IMR-90 (cell line): ENCODE measurements at regions not wholly inside any gene's neighbourhood (a gene's known extent, or its start where the extent isn't known, plus 50 kb on each side); places are given as distances from the start of the nearest gene placed in this dataset.
"Not testable (repeated sequence)": the region's sequence is repeated elsewhere in the genome, so short reads cannot be mapped to it uniquely, and the experiment has no call there.

Source experiments
- ATAC-seq: fragments of 200-7000 bp; cut with Tn5 transposase; 2 replicates; pipeline ENCODE4 v1.9.1; 2020; ENCODE audit warnings: low read depth, mild to moderate bottlenecking, moderate library complexity
- BruUV-seq: library from RNA; stranded (reverse); fragments of 400-500 nt; replicated peaks from 2 replicates; lab custom pipeline; 2021; lab: Mats Ljungman, UMichigan
- CTCF ChIA-PET: fragments of 300-600 bp; formaldehyde crosslinking; extraction: SDS; loops from one replicate; lab custom pipeline; 2021; ENCODE audit warnings: antibody characterized with exemption; lab: Yijun Ruan, JAX
- POLR2A ChIA-PET: fragments of 300-600 bp; sonication (Branson Sonifier 250); formaldehyde crosslinking; loops from one replicate; lab custom pipeline; 2022; ENCODE audit warnings: antibody characterized with exemption; ENCODE audit not compliant: unreplicated experiment; lab: Charles Lee
- DNase-seq: peaks from one replicate; pipeline ENCODE4 v3.0.0; 2013
- H2AFZ ChIP-seq: replicated peaks from 2 replicates; pipeline ENCODE3; 2013; ENCODE audit warnings: low read length, mild to moderate bottlenecking; ENCODE audit not compliant: poor library complexity
- H2AK5ac ChIP-seq: 2 replicates; pipeline ENCODE4 v1.6.1; 2013; ENCODE audit warnings: low read depth, low read length, inconsistent platforms
- H2AK9ac ChIP-seq: replicated peaks from 2 replicates; pipeline ENCODE3; 2013; ENCODE audit warnings: mild to moderate bottlenecking, low read depth, low read length, moderate library complexity; ENCODE audit not compliant: poor library complexity
- H2BK120ac ChIP-seq: 2 replicates; pipeline ENCODE4 v1.6.1; 2013; ENCODE audit warnings: low read depth, low read length, inconsistent platforms
- H2BK15ac ChIP-seq: 3 replicates; pipeline ENCODE4 v1.6.1; 2013; ENCODE audit warnings: low read depth, low read length, inconsistent platforms
- H2BK20ac ChIP-seq: 2 replicates; pipeline ENCODE4 v1.6.1; 2013; ENCODE audit warnings: low read depth, mild to moderate bottlenecking, inconsistent platforms, low read length, moderate library complexity
- H2BK5ac ChIP-seq: 2 replicates; pipeline ENCODE4 v1.6.1; 2013; ENCODE audit warnings: mild to moderate bottlenecking, low read depth, low read length, inconsistent platforms; ENCODE audit not compliant: poor library complexity, severe bottlenecking
- H3K14ac ChIP-seq: replicated peaks from 2 replicates; pipeline ENCODE4 v1.6.1; 2013; ENCODE audit warnings: low read depth, low read length, inconsistent platforms
- H3K18ac ChIP-seq: 2 replicates; pipeline ENCODE4 v1.6.1; 2013; ENCODE audit warnings: low read depth, low read length, control low read depth
- H3K23ac ChIP-seq: 2 replicates; pipeline ENCODE4 v1.6.1; 2013; ENCODE audit warnings: low read depth, low read length, inconsistent platforms
- H3K27ac ChIP-seq: 2 replicates; pipeline ENCODE4 v1.5.1; 2013; ENCODE audit warnings: mild to moderate bottlenecking, control low read depth, low read length; ENCODE audit not compliant: insufficient read depth
- H3K27me3 ChIP-seq: 2 replicates; pipeline ENCODE4 v1.6.1; 2013; ENCODE audit warnings: low read length; ENCODE audit not compliant: control insufficient read depth, insufficient read depth
- H3K36me3 ChIP-seq: 2 replicates; pipeline ENCODE4 v1.6.1; 2013; ENCODE audit warnings: low read length, mixed read lengths; ENCODE audit not compliant: control insufficient read depth, insufficient read depth
- H3K4ac ChIP-seq: 2 replicates; pipeline ENCODE4 v1.6.1; 2013; ENCODE audit warnings: low read depth, low read length, inconsistent platforms
- H3K4me1 ChIP-seq: 2 replicates; pipeline ENCODE4 v1.6.1; 2013; ENCODE audit warnings: low read length, mixed read lengths; ENCODE audit not compliant: control insufficient read depth, insufficient read depth
- H3K4me2 ChIP-seq: 2 replicates; pipeline ENCODE4 v1.6.1; 2013; ENCODE audit warnings: low read depth, mild to moderate bottlenecking, control low read depth, low read length, moderate library complexity
- H3K4me3 ChIP-seq: 2 replicates; pipeline ENCODE4 v1.5.1; 2013; ENCODE audit warnings: low read depth, mild to moderate bottlenecking, control low read depth, low read length, moderate library complexity; ENCODE audit not compliant: insufficient read depth
- H3K56ac ChIP-seq: 2 replicates; pipeline ENCODE4 v1.6.1; 2013; ENCODE audit warnings: low read length, inconsistent platforms; ENCODE audit not compliant: insufficient read depth; ENCODE audit errors: extremely low read depth
- H3K79me1 ChIP-seq, 2 experiments: 2 replicates each; pipeline ENCODE4 v1.6.1; 2013; ENCODE audit warnings: low read length in 2 of 2, inconsistent platforms in 1 of 2, low read depth in 1 of 2
- H3K9ac ChIP-seq: 2 replicates; pipeline ENCODE4 v1.6.1; 2013; ENCODE audit warnings: low read depth, low read length, control low read depth
- H3K9me1 ChIP-seq: 2 replicates; pipeline ENCODE4 v1.6.1; 2013; ENCODE audit warnings: low read length, inconsistent platforms; ENCODE audit not compliant: insufficient read depth
- H3K9me3 ChIP-seq: 2 replicates; pipeline ENCODE4 v1.6.1; 2013; ENCODE audit warnings: low read length; ENCODE audit not compliant: control insufficient read depth, insufficient read depth
- H4K20me1 ChIP-seq: 2 replicates; pipeline ENCODE4 v1.6.1; 2013; ENCODE audit warnings: low read length, inconsistent platforms; ENCODE audit not compliant: insufficient read depth
- H4K5ac ChIP-seq: 2 replicates; pipeline ENCODE4 v1.6.1; 2013; ENCODE audit warnings: mild to moderate bottlenecking, low read depth, low read length, control low read depth
- H4K8ac ChIP-seq, 2 experiments: 2 replicates each; pipeline ENCODE4 v1.6.1; 2013; ENCODE audit warnings: low read depth in 2 of 2, low read length in 2 of 2, control low read depth in 1 of 2, inconsistent platforms in 1 of 2
- H4K91ac ChIP-seq: 2 replicates; pipeline ENCODE4 v1.6.1; 2013; ENCODE audit warnings: low read depth, low read length, inconsistent platforms; ENCODE audit not compliant: insufficient read depth
- WGBS, 2 experiments: methylation state at CpG; one replicate each; pipeline versions ENCODE4 v1.1.5 to v1.1.7; 2013; ENCODE audit warnings: missing lambda C conversion rate in 2 of 2; ENCODE audit not compliant: insufficient read length in 1 of 2; ENCODE audit errors: extremely low coverage in 2 of 2; 5-methylcytosine and 5-hydroxymethylcytosine counted together
- dilution Hi-C: fragments of 300-500 bp; cut with HindIII; formaldehyde crosslinking; loops from one replicate; pipeline ENCODE4 v1.14.3; 2018; ENCODE audit warnings: low sequenced_read_pairs; ENCODE audit not compliant: unreplicated experiment
- in situ Hi-C: fragments of 300-500 bp; cut with MboI; formaldehyde crosslinking; loops from 3 replicates; pipeline ENCODE4 v1.14.3; 2019; ENCODE audit warnings: low sequenced_read_pairs, inconsistent platforms, mixed read lengths
- intact Hi-C: fragments of 100-400 bp; cut with micrococcal nuclease; formaldehyde crosslinking; loops from 2 replicates; pipeline ENCODE4 v1.10.0; 2022

- H3K4me3 ChIP-seq, H3K23ac ChIP-seq, H3K9me1 ChIP-seq, H2BK120ac ChIP-seq, H3K27me3 ChIP-seq, H2AK9ac ChIP-seq, intact Hi-C loops, H3K9me3 ChIP-seq, dilution Hi-C loops, H4K20me1 ChIP-seq, H3K79me1 ChIP-seq, H2BK5ac ChIP-seq, DNase-seq, H3K4me2 ChIP-seq, POLR2A ChIA-PET, H4K91ac ChIP-seq, H4K5ac ChIP-seq, H3K4ac ChIP-seq, H4K8ac ChIP-seq, in situ Hi-C loops, H3K18ac ChIP-seq, H3K14ac ChIP-seq, H2BK15ac ChIP-seq, H2AK5ac ChIP-seq, H3K9ac ChIP-seq, H3K4me1 ChIP-seq, H3K27ac ChIP-seq, BruUV-seq, H3K56ac ChIP-seq, ATAC-seq, H2AFZ ChIP-seq, H3K36me3 ChIP-seq, H2BK20ac ChIP-seq: not testable (repeated sequence)
- WGBS, 2 experiments, result no CpG with 5 or more reads among the region's 3 CpGs
- CTCF ChIA-PET, result interaction anchor here (0.6 kb wide), 1 partner anchor 84 kb away, joined by 3 read pairs; no protein-coding TSS in a partner anchor
Measured at GRCh38 chr17:62196587-62196986, 131.5 kb upstream of the MED13 start.
